ENCODE measurements at regions not wholly inside any gene's neighbourhood (a gene's known extent, or its start where the extent isn't known, plus 50 kb on each side); places are given as distances from the start of the nearest gene placed in this dataset.

DNA sequence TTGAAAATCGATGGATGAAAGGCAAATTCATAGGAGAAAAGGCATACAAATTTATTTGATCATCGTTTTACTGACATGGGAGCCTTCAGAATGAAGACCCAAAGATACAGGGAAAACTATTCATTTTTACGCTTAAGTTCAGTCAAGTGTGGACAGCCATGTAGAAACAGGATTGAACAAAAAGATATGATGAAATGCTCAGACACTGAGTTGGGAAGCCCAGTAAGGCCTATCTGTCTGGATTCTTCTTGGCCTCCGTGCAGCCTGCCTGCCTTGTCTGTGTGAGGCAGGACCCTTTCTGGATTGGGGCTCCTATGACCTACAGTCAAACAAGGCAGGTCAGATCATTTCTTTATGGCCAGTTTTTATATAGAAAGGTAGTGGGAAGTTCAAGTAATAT lies 203.8 kb upstream of the MYL2 start:
- TF ChIP-seq CTCF (IDR thresholded peaks at IDR 0.05) (no peak), POLR2A (IDR thresholded peaks at IDR 0.05) (no peak)

Measured in uterus (tissue), 2 donors.